Gastroesophageal sphincter (tissue), 3 donors: ENCODE measurements at regions not wholly inside any gene's neighbourhood (a gene's known extent, or its start where the extent isn't known, plus 50 kb on each side); places are given as distances from the start of the nearest gene placed in this dataset.

Experiments
- POLR2A ChIP-seq, 2 donors: fragments of 450-650 bp; IDR thresholded peaks; one replicate each; pipeline ENCODE4 v1.6.1; 2017; ENCODE audit warnings: antibody characterized with exemption in 2 of 2, mild to moderate bottlenecking in 2 of 2, moderate library complexity in 1 of 2
- POLR2AphosphoS5 ChIP-seq: sonication (generic); formaldehyde crosslinking; IDR thresholded peaks from one replicate; pipeline ENCODE4 v1.6.1; 2017; ENCODE audit warnings: antibody characterized with exemption
- TF ChIP-seq, protein P1 (sequence below), 4 experiments: fragments of 200-600 bp in 2 of 4; fragments of 450-650 bp in 2 of 4; sonication (generic) in 1 of 4; IDR thresholded peaks; one replicate each; pipeline ENCODE4 v1.5.1; 2017 to 2019; ENCODE audit warnings: antibody characterized with exemption in 4 of 4, mild to moderate bottlenecking in 2 of 4, moderate library complexity in 2 of 4

DNA sequence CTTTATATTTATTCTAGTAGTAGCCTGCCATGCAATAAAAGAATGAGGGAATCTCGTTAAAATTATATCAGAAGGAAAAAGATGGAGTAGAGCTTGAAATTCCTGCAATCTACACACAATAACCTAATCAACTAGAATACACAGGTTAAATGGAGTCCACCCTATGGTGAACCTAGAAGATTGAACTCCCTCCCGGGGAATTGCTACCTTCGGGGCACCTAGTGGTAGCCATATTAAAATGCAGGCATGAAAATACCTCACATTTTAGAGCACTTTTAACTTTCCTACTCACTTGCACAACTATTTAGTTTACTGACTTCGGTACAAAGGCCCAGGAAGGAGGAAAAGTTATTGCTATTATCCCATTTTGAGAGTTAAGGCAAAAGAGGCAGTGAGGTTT is 174.5 kb downstream of the SS18 start:
- TF ChIP-seq, protein P1, sequence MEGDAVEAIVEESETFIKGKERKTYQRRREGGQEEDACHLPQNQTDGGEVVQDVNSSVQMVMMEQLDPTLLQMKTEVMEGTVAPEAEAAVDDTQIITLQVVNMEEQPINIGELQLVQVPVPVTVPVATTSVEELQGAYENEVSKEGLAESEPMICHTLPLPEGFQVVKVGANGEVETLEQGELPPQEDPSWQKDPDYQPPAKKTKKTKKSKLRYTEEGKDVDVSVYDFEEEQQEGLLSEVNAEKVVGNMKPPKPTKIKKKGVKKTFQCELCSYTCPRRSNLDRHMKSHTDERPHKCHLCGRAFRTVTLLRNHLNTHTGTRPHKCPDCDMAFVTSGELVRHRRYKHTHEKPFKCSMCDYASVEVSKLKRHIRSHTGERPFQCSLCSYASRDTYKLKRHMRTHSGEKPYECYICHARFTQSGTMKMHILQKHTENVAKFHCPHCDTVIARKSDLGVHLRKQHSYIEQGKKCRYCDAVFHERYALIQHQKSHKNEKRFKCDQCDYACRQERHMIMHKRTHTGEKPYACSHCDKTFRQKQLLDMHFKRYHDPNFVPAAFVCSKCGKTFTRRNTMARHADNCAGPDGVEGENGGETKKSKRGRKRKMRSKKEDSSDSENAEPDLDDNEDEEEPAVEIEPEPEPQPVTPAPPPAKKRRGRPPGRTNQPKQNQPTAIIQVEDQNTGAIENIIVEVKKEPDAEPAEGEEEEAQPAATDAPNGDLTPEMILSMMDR (IDR thresholded peaks at IDR 0.05) = no peak
- TF ChIP-seq POLR2AphosphoS5 (no peak), POLR2A (IDR thresholded peaks at IDR 0.05) (no peak)
